GM18511 (cell line): ENCODE measurements at regions not wholly inside any gene's neighbourhood (a gene's known extent, or its start where the extent isn't known, plus 50 kb on each side); places are given as distances from the start of the nearest gene placed in this dataset.
A peak's percentile ranks its signal among the peaks of the same experiment; 100 is the strongest.
"Not testable (repeated sequence)": the region's sequence is repeated elsewhere in the genome, so short reads cannot be mapped to it uniquely, and the experiment has no call there.

Source experiments
- ATAC-seq: cut with Tn5 transposase; IDR thresholded peaks from one replicate; pipeline ENCODE4 v1.9.1; 2021; ENCODE audit warnings: mild to moderate bottlenecking, moderate library complexity; ENCODE audit not compliant: unreplicated experiment

- ATAC-seq = no peak
Measured at GRCh38 chr13:44676534-44676933, 100.4 kb upstream of the TSC22D1 start.

GRCh38 chr13:44669534-44669933 lies 93.4 kb upstream of the TSC22D1 start:
- no peak for ATAC-seq

- no peak for ATAC-seq
Measured at GRCh38 chr13:44668688-44669087, 92.6 kb upstream of the TSC22D1 start.

GRCh38 chr13:44667943-44668342 lies 91.8 kb upstream of the TSC22D1 start:
- ATAC-seq = peak; percentile 82

- ATAC-seq = not testable (repeated sequence)
Measured at GRCh38 chr13:44666538-44666937, 90.4 kb upstream of the TSC22D1 start.

- no peak for ATAC-seq
Measured at GRCh38 chr13:44664308-44664707, 88.2 kb upstream of the TSC22D1 start.

- no peak for ATAC-seq
Measured at GRCh38 chr13:44662515-44662914, 86.4 kb upstream of the TSC22D1 start.

- no peak for ATAC-seq
Measured at GRCh38 chr13:44661936-44662335, 85.8 kb upstream of the TSC22D1 start.

- no peak for ATAC-seq
Measured at GRCh38 chr13:44660050-44660449, 83.9 kb upstream of the TSC22D1 start.

GRCh38 chr13:44652962-44653660 lies 77.0 kb upstream of the TSC22D1 start:
- ATAC-seq = no peak

GRCh38 chr13:44652168-44652567 lies 76.0 kb upstream of the TSC22D1 start:
- ATAC-seq = no peak

GRCh38 chr13:44651724-44652123 lies 75.6 kb upstream of the TSC22D1 start:
- ATAC-seq = no peak

- ATAC-seq = no peak
Measured at GRCh38 chr13:44651209-44651608, 75.1 kb upstream of the TSC22D1 start.

- ATAC-seq = no peak
Measured at GRCh38 chr13:44649834-44650233, 73.7 kb upstream of the TSC22D1 start.

GRCh38 chr13:44649104-44649428 lies 72.9 kb upstream of the TSC22D1 start:
- ATAC-seq = no peak

- ATAC-seq = no peak
Measured at GRCh38 chr13:44648392-44649103, 72.4 kb upstream of the TSC22D1 start.

GRCh38 chr13:44647560-44647959 lies 71.4 kb upstream of the TSC22D1 start:
- not testable (repeated sequence) for ATAC-seq

GRCh38 chr13:44646044-44646443 lies 69.9 kb upstream of the TSC22D1 start:
- no peak for ATAC-seq

GRCh38 chr13:44643256-44643655 lies 67.1 kb upstream of the TSC22D1 start:
- no peak for ATAC-seq

- ATAC-seq = no peak
Measured at GRCh38 chr13:44637581-44637980, 61.5 kb upstream of the TSC22D1 start.

GRCh38 chr13:44629465-44630183 lies 53.5 kb upstream of the TSC22D1 start:
- no peak for ATAC-seq

GRCh38 chr13:44628826-44629225 lies 52.7 kb upstream of the TSC22D1 start:
- ATAC-seq = not testable (repeated sequence)
